GM19025 (cell line): ENCODE measurements at regions not wholly inside any gene's neighbourhood (a gene's known extent, or its start where the extent isn't known, plus 50 kb on each side); places are given as distances from the start of the nearest gene placed in this dataset.

Experiments used
- ATAC-seq: cut with Tn5 transposase; IDR thresholded peaks from one replicate; pipeline ENCODE4 v1.9.1; 2021; ENCODE audit warnings: mild to moderate bottlenecking, low read depth, moderate library complexity; ENCODE audit not compliant: unreplicated experiment

- ATAC-seq, result no peak
Measured at GRCh38 chr10:78381107-78381506, 347.4 kb downstream of the RPS24 start.

- no peak for ATAC-seq
Measured at GRCh38 chr10:78382047-78382446, 348.4 kb downstream of the RPS24 start.

DNA sequence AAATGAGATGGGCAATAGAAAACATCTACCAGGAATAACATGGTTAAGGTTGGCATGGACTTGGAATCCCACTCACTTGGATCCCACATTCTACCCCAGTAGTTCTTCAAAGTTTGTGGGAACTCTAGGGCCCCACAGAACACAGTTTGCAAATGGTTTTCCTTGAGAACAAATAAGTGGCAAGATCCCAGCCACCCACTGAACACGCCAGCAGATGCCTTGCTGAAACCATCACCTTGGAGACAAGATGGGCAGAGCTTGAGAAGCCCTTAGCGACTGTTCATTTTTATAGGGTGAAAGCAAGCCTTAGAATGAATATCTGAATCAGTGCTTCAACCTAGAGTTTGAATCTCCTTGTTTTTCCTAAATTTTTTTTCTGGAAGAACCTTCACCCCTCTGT, 349.1 kb downstream of the RPS24 start:
- no peak for ATAC-seq

- no peak for ATAC-seq
Measured at GRCh38 chr10:78383378-78384048, 349.9 kb downstream of the RPS24 start.

DNA sequence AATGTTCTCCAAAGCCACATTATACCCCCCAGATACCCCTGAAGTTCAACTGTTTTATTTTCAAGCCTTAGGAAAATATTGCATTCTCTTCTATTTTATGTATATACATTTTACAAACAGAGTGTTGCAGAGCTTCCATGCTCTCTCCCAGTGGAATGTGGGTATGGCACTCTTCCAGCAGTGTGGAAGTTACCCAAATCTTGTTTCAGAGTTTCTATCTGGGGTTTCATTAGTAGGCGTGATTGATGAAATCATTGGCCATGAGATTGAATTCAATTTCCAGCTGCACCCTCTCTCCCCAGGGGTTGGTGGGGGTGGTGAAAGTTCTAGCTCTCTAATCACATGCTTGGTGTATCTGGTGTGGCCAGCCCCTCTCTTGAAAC, 350.4 kb downstream of the RPS24 start:
- no peak for ATAC-seq

- no peak for ATAC-seq
Measured at GRCh38 chr10:78385599-78385998, 351.9 kb downstream of the RPS24 start.

DNA sequence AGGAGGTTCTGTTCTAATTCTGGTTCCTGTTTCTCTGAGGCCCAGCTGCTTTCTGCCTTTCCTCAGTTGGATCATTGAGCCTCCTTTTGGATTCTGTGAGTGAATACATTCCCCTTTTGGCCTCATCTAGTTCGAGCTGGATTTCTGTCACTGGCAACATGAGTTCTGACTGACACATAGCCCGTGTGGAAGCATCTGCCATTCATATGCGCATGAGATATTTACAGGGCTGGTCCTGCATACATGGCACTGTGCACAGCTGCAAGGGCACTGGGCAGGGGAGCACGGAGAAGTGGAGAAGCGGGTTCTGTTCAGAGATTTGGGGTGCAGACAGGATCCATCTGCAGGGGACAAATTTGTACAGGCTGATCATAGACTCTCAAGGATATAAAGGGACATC, 352.8 kb downstream of the RPS24 start:
- no peak for ATAC-seq

DNA sequence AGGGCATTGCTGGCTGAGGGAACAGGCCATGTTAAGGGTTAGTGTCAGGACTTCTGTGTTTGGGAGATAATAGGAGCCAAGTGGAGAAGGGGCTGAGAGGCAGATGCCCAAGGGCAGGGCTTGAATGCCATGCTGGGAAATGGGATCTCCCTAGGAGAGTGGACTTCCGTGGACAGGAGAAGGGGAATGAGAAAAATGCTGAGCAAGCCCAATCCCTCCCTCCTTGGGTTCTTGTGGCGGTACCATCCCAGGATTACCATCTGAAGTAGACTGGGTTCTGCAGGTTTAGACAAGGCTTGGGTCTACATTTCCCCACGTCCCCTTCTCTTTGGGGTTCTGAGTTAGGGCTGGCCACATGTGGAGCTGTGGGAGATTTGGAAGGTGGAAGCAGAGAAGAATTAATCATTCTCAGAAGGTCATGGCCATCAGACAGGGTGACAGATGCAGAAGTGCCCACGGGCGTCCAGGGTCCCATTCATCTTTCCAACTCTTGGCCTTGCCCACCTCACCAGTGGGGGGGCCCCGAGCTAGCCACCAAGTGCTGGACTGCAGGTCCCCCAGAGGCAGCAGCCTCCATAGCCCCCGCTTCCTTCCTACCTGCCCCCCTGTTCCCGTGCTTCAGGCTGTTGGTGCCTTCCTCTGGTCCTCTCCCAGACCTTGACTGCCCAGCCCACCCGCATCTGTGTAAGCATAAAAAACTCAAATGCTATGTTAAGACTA, 354.8 kb downstream of the RPS24 start:
- ATAC-seq, result no peak

DNA sequence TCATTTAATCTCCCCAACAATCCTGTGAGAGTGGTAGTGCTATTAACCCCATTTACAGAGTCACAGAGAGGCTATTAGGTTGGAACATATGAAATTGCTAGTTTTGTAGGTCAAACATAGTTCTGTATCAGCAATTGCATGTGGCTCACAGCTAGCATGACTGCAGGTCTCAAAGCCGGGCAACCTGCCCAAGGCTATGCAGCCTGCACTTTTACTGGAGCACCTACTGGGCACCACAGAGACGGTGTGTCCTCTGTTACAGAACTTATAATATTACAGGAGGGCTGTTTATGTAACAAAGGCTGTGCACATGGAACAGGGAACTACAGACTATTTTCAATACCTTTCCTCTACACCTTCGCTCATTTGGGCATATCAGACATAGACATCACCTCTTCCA, 355.8 kb downstream of the RPS24 start:
- ATAC-seq, result no peak

DNA sequence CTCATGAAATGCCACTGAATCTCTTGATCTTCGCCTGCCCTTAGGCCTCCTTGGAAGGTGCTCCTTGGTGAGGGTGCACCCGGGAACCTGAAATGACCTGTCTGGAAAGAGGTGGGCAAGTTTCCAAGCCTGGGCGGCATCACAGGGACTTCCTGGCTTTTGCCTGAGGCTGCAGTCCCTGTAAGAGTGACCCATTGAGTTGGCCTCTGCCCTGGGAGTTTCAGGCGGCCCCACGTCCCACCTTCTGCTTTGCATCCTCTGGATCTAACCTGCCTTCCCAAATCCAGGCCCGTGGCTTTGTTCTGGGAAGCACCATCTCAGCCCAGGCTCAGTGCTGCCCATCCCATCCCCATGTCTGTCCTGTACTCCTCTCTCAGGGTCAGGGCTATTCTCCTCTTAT, 356.4 kb downstream of the RPS24 start:
- no peak for ATAC-seq

GRCh38 chr10:78390817-78391216, 357.2 kb downstream of the RPS24 start:
- ATAC-seq, result no peak

DNA sequence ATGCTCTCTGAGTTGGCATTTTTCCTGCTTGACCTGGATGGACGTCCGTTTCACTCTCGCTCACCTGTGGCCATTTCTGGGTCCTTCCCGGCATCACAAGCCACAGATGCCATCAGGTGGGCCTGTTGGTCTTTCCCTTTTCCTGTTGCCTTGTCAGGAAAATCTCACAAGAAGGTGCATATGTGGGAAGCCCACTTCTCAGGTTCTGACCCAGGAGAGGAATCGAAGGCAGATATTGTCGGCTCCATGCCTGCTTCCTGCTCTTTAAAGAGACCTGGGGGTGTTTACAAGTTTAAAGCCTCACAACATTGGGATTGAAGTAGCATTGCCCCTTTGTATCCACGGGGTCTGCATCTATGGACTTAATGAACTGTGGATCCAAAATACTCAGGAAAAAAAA, 357.9 kb downstream of the RPS24 start:
- ATAC-seq, result no peak

- no peak for ATAC-seq
Measured at GRCh38 chr10:78392197-78392596, 358.5 kb downstream of the RPS24 start.

- no peak for ATAC-seq
Measured at GRCh38 chr10:78393094-78393493, 359.4 kb downstream of the RPS24 start.

DNA sequence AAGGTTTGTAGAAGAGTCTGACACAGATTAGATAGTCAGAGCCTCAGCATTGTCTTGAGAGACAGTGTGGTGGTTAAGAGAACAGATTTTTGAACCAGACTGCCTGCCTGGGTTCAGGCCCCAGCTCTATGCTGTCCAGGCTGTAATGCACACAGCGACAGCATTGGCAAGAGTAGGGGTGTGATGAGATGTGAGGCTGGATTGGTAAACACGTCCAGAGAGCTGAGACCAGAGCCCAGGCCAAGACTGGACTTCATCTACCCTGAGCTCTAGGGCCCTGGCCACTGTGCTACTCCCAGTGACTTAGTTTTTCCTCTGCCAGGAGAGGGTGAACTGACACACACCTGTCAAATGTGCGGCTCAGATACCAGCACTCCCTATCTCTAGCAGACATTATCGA, 360.4 kb downstream of the RPS24 start:
- ATAC-seq, result no peak

GRCh38 chr10:78395162-78395561, 361.5 kb downstream of the RPS24 start:
- ATAC-seq, result no peak

DNA sequence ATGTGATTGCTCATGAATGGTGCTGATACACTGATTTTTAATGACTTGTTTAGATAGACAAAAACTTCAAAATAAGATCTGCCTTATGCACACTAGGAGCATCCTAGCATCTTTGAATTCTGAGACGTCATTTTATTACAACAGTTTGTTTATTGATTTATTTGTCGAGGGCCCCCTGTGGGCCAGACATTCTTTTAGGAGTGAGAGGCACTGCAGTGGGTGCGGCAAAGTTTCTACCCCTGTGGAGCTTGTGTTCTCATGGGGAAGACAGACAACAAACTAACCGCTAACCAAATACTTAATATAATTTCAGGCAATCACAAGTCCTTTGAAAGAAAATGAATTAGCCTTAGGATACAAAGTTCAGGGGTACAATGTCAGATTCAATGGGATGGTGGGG, 363.1 kb downstream of the RPS24 start:
- no peak for ATAC-seq

- ATAC-seq, result no peak
Measured at GRCh38 chr10:78397786-78398185, 364.1 kb downstream of the RPS24 start.

DNA sequence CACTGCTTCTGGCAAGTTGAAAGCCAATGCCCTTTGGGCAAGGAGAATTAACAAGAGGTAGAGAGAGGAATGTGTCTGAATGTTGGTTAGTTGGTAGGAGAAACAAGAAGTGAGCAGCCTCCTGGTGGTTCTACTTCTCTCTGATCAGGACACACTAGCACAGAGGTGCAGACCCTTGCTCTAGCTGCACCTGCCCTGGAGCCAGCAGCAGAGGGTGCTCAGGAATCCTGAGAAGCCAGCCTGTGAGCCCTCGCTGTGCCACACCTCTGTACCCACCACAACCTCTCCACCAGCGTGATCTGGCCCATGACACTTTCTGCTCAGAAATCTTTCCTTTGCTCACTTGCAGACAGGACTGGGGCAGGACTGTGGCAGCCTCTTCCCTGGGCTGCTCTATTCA, 364.7 kb downstream of the RPS24 start:
- no peak for ATAC-seq

- no peak for ATAC-seq
Measured at GRCh38 chr10:78401624-78402367, 368.1 kb downstream of the RPS24 start.

DNA sequence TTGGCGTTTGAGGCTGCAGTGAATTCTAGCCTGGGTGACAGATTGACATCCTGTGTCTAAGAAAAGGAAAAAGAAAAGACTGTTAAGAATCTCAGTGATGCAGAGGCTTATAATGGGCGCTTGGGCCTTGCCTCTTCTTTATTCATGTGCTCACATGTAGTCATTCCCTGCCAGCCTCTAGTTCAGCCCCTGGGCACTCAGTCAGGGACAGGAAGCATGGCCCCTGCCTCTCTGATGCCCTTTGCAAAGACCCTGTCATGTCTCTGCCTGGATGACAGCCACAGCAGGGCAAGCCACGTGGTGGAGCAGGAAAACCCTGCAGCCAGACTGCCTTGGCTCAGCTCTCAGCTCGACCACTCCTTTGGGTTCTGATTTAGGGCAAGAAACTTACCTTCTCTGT, 368.9 kb downstream of the RPS24 start:
- no peak for ATAC-seq

DNA sequence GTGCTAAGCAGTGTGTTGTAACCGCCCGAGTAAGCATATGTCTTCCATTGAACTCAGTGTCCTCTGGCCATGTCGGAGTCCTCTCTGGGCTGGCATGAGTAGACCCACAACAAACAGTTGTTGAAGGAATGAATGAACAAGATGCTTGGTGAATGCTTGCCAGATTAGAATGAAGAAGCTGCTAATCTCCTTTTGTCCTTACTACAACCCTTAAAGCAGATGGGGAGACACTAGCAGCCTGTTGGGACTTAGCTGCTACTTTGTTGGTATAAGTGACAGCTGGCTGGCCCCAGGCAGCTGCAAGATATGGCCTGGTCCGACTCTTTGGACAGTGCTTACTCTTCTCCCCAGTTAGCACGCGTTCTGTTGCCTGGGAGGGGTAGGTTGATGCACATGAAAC, 370.1 kb downstream of the RPS24 start:
- no peak for ATAC-seq
